ENCODE measurements at regions not wholly inside any gene's neighbourhood (a gene's known extent, or its start where the extent isn't known, plus 50 kb on each side); places are given as distances from the start of the nearest gene placed in this dataset.

GRCh38 chr6:128720891-128721290, 162.0 kb upstream of the LAMA2 start:
- Histone ChIP-seq H3K27me3 (no peaks in the 10 kb centered on the region), H3K4me3 (no peak overlapping the region), H3K36me3 (replicated peaks in 1 of 2) (no peaks in the 10 kb centered on the region), H3K9me3 (replicated peaks in 1 of 3) (no peaks in the 10 kb centered on the region), H3K4me1 (replicated peaks in 1 of 2) (no peaks in the 10 kb centered on the region), H3K27ac (no peak overlapping the region)
- TF ChIP-seq, protein P1, sequence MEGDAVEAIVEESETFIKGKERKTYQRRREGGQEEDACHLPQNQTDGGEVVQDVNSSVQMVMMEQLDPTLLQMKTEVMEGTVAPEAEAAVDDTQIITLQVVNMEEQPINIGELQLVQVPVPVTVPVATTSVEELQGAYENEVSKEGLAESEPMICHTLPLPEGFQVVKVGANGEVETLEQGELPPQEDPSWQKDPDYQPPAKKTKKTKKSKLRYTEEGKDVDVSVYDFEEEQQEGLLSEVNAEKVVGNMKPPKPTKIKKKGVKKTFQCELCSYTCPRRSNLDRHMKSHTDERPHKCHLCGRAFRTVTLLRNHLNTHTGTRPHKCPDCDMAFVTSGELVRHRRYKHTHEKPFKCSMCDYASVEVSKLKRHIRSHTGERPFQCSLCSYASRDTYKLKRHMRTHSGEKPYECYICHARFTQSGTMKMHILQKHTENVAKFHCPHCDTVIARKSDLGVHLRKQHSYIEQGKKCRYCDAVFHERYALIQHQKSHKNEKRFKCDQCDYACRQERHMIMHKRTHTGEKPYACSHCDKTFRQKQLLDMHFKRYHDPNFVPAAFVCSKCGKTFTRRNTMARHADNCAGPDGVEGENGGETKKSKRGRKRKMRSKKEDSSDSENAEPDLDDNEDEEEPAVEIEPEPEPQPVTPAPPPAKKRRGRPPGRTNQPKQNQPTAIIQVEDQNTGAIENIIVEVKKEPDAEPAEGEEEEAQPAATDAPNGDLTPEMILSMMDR (IDR thresholded peaks at IDR 0.05), result no peak
- WGBS, 4 donors, result 63 to 75% (median 68%) methylated on average over 2 of the region's 2 CpGs
- no peak for DNase-seq
- intact Hi-C loops (cut with DNase I), result loop anchor here in 1 of 2 donors (10.0 kb wide), 1 partner anchor 534 kb away; no protein-coding TSS in a partner anchor

DNA sequence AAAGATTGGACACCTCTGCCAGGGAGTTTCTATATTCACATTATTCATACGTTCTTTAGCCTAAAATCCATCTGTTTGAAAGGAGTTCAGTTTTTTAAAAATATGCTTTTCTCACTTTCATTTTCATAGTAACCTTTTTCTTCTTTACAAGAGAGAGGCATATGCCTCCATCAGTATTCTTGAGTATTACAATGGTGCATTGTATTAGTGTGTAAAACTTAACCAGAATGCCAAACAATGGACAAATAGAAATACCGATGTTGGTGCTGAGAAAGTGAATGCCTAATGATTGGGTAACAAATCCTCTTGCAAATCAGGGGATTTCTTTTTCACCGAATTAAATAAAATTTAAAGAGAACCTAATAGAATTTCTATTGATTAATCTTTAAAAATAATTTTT, 163.2 kb upstream of the LAMA2 start:
- intact Hi-C loops (cut with DNase I), result loop anchor here in 1 of 2 donors (10.0 kb wide), 1 partner anchor 535 kb away; no protein-coding TSS in a partner anchor
- no peaks in the 10 kb centered on the region for H3K27me3 ChIP-seq
- no peaks in the 10 kb centered on the region for H3K4me1 ChIP-seq (replicated peaks in 1 of 2)
- no peaks in the 10 kb centered on the region for H3K9me3 ChIP-seq (replicated peaks in 1 of 3)
- WGBS, 4 donors, result 74 to 87% (median 83%) methylated on average over 3 of the region's 3 CpGs
- no peak overlapping the region for H3K4me3 ChIP-seq
- no peaks in the 10 kb centered on the region for H3K36me3 ChIP-seq (replicated peaks in 1 of 2)
- DNase-seq, result no peak
- H3K27ac ChIP-seq, result no peak overlapping the region
- TF ChIP-seq POLR2A (IDR thresholded peaks at IDR 0.05), result no peak

GRCh38 chr6:128713461-128713860, 169.5 kb upstream of the LAMA2 start:
- TF ChIP-seq, protein P1 (IDR thresholded peaks at IDR 0.05), result no peak
- no peak for TF ChIP-seq POLR2A (IDR thresholded peaks at IDR 0.05)
- 73 to 81% (median 76%) methylated on average over 2 of the region's 2 CpGs for WGBS, 4 donors
- intact Hi-C loops (cut with DNase I), result no loop called here
- H3K27ac ChIP-seq, result no peak overlapping the region
- no peaks in the 10 kb centered on the region for H3K4me1 ChIP-seq (replicated peaks in 1 of 2)
- no peak overlapping the region for H3K4me3 ChIP-seq
- no peaks in the 10 kb centered on the region for H3K36me3 ChIP-seq (replicated peaks in 1 of 2)
- peaks cover 0 to 4% (median 0%) of the 10 kb centered on the region in 3 donors for H3K9me3 ChIP-seq (replicated peaks in 1 of 3)
- no peak for DNase-seq
- no peaks in the 10 kb centered on the region for H3K27me3 ChIP-seq

GRCh38 chr6:128712898-128713297, 170.0 kb upstream of the LAMA2 start:
- TF ChIP-seq POLR2A (IDR thresholded peaks at IDR 0.05), result no peak
- TF ChIP-seq, protein P1 (IDR thresholded peaks at IDR 0.05), result no peak
- Histone ChIP-seq H3K27me3 (no peaks in the 10 kb centered on the region), H3K4me1 (replicated peaks in 1 of 2) (no peaks in the 10 kb centered on the region), H3K4me3 (no peak overlapping the region), H3K36me3 (replicated peaks in 1 of 2) (no peaks in the 10 kb centered on the region), H3K9me3 (replicated peaks in 1 of 3) (peaks cover 0 to 4% (median 0%) of the 10 kb centered on the region in 3 donors), H3K27ac (no peak overlapping the region)
- WGBS, 4 donors, result 37 to 63% (median 49%) methylated on average over 1 of the region's 1 CpG
- DNase-seq, result no peak
- intact Hi-C loops (cut with DNase I), result no loop called here

DNA sequence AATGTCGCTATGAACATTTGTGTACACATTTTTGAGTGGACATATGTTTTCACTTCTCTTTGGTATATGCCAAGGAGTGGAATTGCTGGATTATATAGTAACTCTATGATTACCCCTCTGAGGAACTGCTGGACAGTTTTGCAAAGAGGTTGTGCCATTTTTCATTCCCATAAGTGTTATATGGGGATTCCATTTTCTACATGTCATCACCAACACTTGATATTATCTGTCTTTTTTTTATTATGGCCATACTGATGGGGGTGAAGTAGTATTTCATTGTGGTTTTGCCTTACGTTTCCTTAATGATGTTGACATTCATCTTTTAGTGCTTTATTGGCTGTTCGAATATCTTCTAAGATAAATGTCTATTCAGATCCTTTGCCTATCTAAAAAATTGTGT, 171.8 kb upstream of the LAMA2 start:
- Histone ChIP-seq H3K4me1 (replicated peaks in 1 of 2) (no peaks in the 10 kb centered on the region), H3K36me3 (replicated peaks in 1 of 2) (no peaks in the 10 kb centered on the region), H3K27ac (no peak overlapping the region), H3K4me3 (no peak overlapping the region), H3K27me3 (no peaks in the 10 kb centered on the region), H3K9me3 (replicated peaks in 1 of 3) (peaks cover 0 to 4% (median 0%) of the 10 kb centered on the region in 3 donors)
- intact Hi-C loops (cut with DNase I), result no loop called here
- 71 to 81% (median 78%) methylated on average over 3 of the region's 3 CpGs for WGBS, 4 donors
- TF ChIP-seq, protein P1 (IDR thresholded peaks at IDR 0.05), result no peak
- TF ChIP-seq POLR2A (IDR thresholded peaks at IDR 0.05), result no peak
- no peak for DNase-seq
